Stimulated activated CD4-positive, alpha-beta T cell treated with anti-CD3 and anti-CD28 coated beads, Interleukin-12 subunit alpha, Interleukin-12 subunit beta, amount 100 ng/mL, for 24 hours (primary cell): ENCODE measurements at regions not wholly inside any gene's neighbourhood (a gene's known extent, or its start where the extent isn't known, plus 50 kb on each side); places are given as distances from the start of the nearest gene placed in this dataset.
A peak's percentile ranks its signal among the peaks of the same experiment; 100 is the strongest.
"Not testable (repeated sequence)": the region's sequence is repeated elsewhere in the genome, so short reads cannot be mapped to it uniquely, and the experiment has no call there.

Experiments used
- DNase-seq, 2 experiments: peaks; one replicate each; pipeline ENCODE4 v3.0.0-alpha.2; 2020; ENCODE audit warnings: low read depth in 2 of 2

- DNase-seq: peak; percentile 23 to 36
These were observed 136.3 kb downstream of the LY86 start for GRCh38 chr6:6724539-6725467.

- no peak for DNase-seq
These were observed 137.1 kb downstream of the LY86 start for GRCh38 chr6:6725468-6726209.

GRCh38 chr6:6728169-6728941, 139.8 kb downstream of the LY86 start:
- no peak for DNase-seq

- no peak for DNase-seq
These were observed 141.5 kb downstream of the LY86 start for GRCh38 chr6:6729971-6730370.

- DNase-seq: no peak
These were observed 142.3 kb downstream of the LY86 start for GRCh38 chr6:6730831-6731230.

- no peak for DNase-seq
These were observed 146.3 kb downstream of the LY86 start for GRCh38 chr6:6734479-6735465.

- DNase-seq: no peak
These were observed 148.5 kb downstream of the LY86 start for GRCh38 chr6:6736791-6737654.

GRCh38 chr6:6737671-6738070, 149.2 kb downstream of the LY86 start:
- DNase-seq: no peak

- no peak for DNase-seq
These were observed 149.6 kb downstream of the LY86 start for GRCh38 chr6:6738108-6738507.

- no peak for DNase-seq
These were observed 150.6 kb downstream of the LY86 start for GRCh38 chr6:6738922-6739716.

GRCh38 chr6:6740595-6740994, 152.1 kb downstream of the LY86 start:
- no peak for DNase-seq

GRCh38 chr6:6741264-6741663, 152.7 kb downstream of the LY86 start:
- DNase-seq: no peak

- no peak for DNase-seq
These were observed 154.0 kb downstream of the LY86 start for GRCh38 chr6:6742535-6742934.

- DNase-seq: no peak
These were observed 156.0 kb downstream of the LY86 start for GRCh38 chr6:6744551-6744950.

GRCh38 chr6:6745637-6746332, 157.3 kb downstream of the LY86 start:
- not testable (repeated sequence) for DNase-seq

GRCh38 chr6:6746333-6746969, 157.9 kb downstream of the LY86 start:
- DNase-seq: no peak

GRCh38 chr6:6746970-6747338, 158.4 kb downstream of the LY86 start:
- DNase-seq: no peak

- no peak for DNase-seq
These were observed 158.9 kb downstream of the LY86 start for GRCh38 chr6:6747371-6747770.
